Transverse colon (tissue), 4 donors: ENCODE measurements at regions not wholly inside any gene's neighbourhood (a gene's known extent, or its start where the extent isn't known, plus 50 kb on each side); places are given as distances from the start of the nearest gene placed in this dataset.

Source experiments
- POLR2A ChIP-seq: fragments of 450-650 bp; IDR thresholded peaks from one replicate; pipeline ENCODE4 v1.6.1; 2016; ENCODE audit warnings: antibody characterized with exemption, mild to moderate bottlenecking, moderate library complexity
- POLR2AphosphoS5 ChIP-seq, 3 donors: sonication (generic); formaldehyde crosslinking; IDR thresholded peaks; one replicate each; pipeline ENCODE4 v1.6.1; 2016; ENCODE audit warnings: antibody characterized with exemption in 3 of 3
- TF ChIP-seq, protein P1 (sequence below), 5 experiments: fragments of 200-600 bp in 3 of 5; fragments of 450-650 bp in 2 of 5; sonication (generic) in 3 of 5; IDR thresholded peaks; 1 replicate in 2 of 5; 2 replicates in 3 of 5; pipeline ENCODE4 v1.5.1; 2016 to 2017; ENCODE audit warnings: antibody characterized with exemption in 5 of 5, inconsistent platforms in 3 of 5, mild to moderate bottlenecking in 2 of 5, moderate library complexity in 1 of 5

DNA sequence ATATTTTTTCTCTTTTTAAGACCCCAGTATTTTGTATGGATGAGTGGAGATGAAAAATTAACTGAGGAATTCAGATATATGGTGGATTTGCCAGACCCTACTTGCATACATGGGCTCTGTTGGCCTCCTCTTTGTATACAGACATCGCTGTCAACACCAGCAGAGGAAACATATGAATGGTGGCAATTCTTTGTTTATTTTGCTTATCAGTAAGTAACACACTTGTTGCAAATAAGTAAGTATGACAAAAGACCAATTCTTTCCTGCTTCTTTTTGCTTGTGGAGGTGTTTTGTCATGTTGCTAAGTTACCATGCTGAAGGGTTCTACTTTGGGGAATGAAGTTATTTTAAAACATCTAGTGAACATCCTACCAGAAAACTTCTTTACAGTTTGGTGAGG is 298.2 kb downstream of the KIF4B start:
- TF ChIP-seq, protein P1, sequence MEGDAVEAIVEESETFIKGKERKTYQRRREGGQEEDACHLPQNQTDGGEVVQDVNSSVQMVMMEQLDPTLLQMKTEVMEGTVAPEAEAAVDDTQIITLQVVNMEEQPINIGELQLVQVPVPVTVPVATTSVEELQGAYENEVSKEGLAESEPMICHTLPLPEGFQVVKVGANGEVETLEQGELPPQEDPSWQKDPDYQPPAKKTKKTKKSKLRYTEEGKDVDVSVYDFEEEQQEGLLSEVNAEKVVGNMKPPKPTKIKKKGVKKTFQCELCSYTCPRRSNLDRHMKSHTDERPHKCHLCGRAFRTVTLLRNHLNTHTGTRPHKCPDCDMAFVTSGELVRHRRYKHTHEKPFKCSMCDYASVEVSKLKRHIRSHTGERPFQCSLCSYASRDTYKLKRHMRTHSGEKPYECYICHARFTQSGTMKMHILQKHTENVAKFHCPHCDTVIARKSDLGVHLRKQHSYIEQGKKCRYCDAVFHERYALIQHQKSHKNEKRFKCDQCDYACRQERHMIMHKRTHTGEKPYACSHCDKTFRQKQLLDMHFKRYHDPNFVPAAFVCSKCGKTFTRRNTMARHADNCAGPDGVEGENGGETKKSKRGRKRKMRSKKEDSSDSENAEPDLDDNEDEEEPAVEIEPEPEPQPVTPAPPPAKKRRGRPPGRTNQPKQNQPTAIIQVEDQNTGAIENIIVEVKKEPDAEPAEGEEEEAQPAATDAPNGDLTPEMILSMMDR (IDR thresholded peaks at IDR 0.05): no peak
- no peak for TF ChIP-seq POLR2A
- no peak for TF ChIP-seq POLR2AphosphoS5 (IDR thresholded peaks at IDR 0.05)
